NCI-H2081 treated with DMSO at 0.1 percent for 48 hours (cell line): ENCODE measurements at regions not wholly inside any gene's neighbourhood (a gene's known extent, or its start where the extent isn't known, plus 50 kb on each side); places are given as distances from the start of the nearest gene placed in this dataset.

Experiments used
- DNase-seq: peaks from one replicate; lab custom pipeline; 2025; lab: John Stamatoyannopoulos, UW

- no peak for DNase-seq
Observed at GRCh38 chr1:61523229-61523628, 201.7 kb downstream of the TM2D1 start.

GRCh38 chr1:61520401-61520800, 204.5 kb downstream of the TM2D1 start:
- no peak for DNase-seq

- DNase-seq, result no peak
Observed at GRCh38 chr1:61519631-61520030, 205.3 kb downstream of the TM2D1 start.

- no peak for DNase-seq
Observed at GRCh38 chr1:61518670-61519400, 206.1 kb downstream of the TM2D1 start.

- DNase-seq, result no peak
Observed at GRCh38 chr1:61517345-61517744, 207.6 kb downstream of the TM2D1 start.

GRCh38 chr1:61515096-61515495, 209.8 kb downstream of the TM2D1 start:
- DNase-seq, result no peak
